KMS-11 (cell line): ENCODE measurements at regions not wholly inside any gene's neighbourhood (a gene's known extent, or its start where the extent isn't known, plus 50 kb on each side); places are given as distances from the start of the nearest gene placed in this dataset.

ENCODE experiments used
- H2AFZ ChIP-seq: fragments of 200-600 bp; sonication (generic); 2 replicates; pipeline ENCODE4 v1.6.1; 2016; ENCODE audit warnings: antibody characterized with exemption, mixed run types, low read depth
- H3K27ac ChIP-seq: fragments of 200-600 bp; sonication (generic); 2 replicates; pipeline ENCODE4 v1.6.1; 2016; ENCODE audit warnings: mild to moderate bottlenecking, mixed run types
- H3K27me3 ChIP-seq: fragments of 200-600 bp; sonication (generic); 2 replicates; pipeline ENCODE4 v1.6.1; 2017; ENCODE audit warnings: mild to moderate bottlenecking, low read depth, mixed run types, moderate library complexity; ENCODE audit not compliant: insufficient read depth
- H3K36me3 ChIP-seq: fragments of 200-600 bp; sonication (generic); 2 replicates; pipeline ENCODE4 v1.6.1; 2017; ENCODE audit warnings: mild to moderate bottlenecking, mixed run types; ENCODE audit not compliant: insufficient read depth
- H3K4me1 ChIP-seq: fragments of 200-600 bp; sonication (generic); 2 replicates; pipeline ENCODE4 v1.6.1; 2016; ENCODE audit warnings: mild to moderate bottlenecking, low read depth, mixed run types; ENCODE audit not compliant: poor library complexity, severe bottlenecking
- H3K4me2 ChIP-seq: fragments of 200-600 bp; sonication (generic); 2 replicates; pipeline ENCODE4 v1.7.0; 2016; ENCODE audit warnings: mild to moderate bottlenecking, mixed run types
- H3K4me3 ChIP-seq: fragments of 200-600 bp; sonication (generic); IDR thresholded peaks from 2 replicates; pipeline ENCODE4 v1.6.1; 2017; ENCODE audit warnings: low read depth, low read length, mixed read lengths; ENCODE audit not compliant: insufficient read depth
- H3K79me2 ChIP-seq: fragments of 200-600 bp; sonication (generic); 2 replicates; pipeline ENCODE4 v1.6.1; 2016; ENCODE audit warnings: low read depth, mixed run types; ENCODE audit not compliant: insufficient read depth
- H3K9ac ChIP-seq: fragments of 200-600 bp; sonication (generic); 2 replicates; pipeline ENCODE4 v1.6.1; 2016; ENCODE audit warnings: mild to moderate bottlenecking, mixed run types
- H4K20me1 ChIP-seq: fragments of 200-600 bp; sonication (generic); 2 replicates; pipeline ENCODE4 v1.6.1; 2016; ENCODE audit warnings: mild to moderate bottlenecking, mixed run types; ENCODE audit not compliant: insufficient read depth
- TF ChIP-seq, protein P1 (sequence below): fragments of 200-600 bp; sonication (generic); conservative IDR thresholded peaks from 2 replicates; pipeline ENCODE4 v1.6.1; 2017; ENCODE audit warnings: low read depth, mild to moderate bottlenecking, antibody characterized with exemption, low read length, moderate library complexity, mixed read lengths

- Histone ChIP-seq H4K20me1 (no peaks in the 10 kb centered on the region), H3K4me1 (peaks cover 23% of the 10 kb centered on the region), H3K27ac (peak overlapping the region; percentile 40), H3K27me3 (no peaks in the 10 kb centered on the region), H3K9ac (no peak overlapping the region; the same call in 1 of the 2 replicates), H3K4me3 (no peak overlapping the region), H3K79me2 (no peaks in the 10 kb centered on the region), H3K4me2 (peak overlapping the region; percentile 76), H3K36me3 (no peaks in the 10 kb centered on the region), H2AFZ (peak overlapping the region; percentile 72)
- TF ChIP-seq, protein P1, sequence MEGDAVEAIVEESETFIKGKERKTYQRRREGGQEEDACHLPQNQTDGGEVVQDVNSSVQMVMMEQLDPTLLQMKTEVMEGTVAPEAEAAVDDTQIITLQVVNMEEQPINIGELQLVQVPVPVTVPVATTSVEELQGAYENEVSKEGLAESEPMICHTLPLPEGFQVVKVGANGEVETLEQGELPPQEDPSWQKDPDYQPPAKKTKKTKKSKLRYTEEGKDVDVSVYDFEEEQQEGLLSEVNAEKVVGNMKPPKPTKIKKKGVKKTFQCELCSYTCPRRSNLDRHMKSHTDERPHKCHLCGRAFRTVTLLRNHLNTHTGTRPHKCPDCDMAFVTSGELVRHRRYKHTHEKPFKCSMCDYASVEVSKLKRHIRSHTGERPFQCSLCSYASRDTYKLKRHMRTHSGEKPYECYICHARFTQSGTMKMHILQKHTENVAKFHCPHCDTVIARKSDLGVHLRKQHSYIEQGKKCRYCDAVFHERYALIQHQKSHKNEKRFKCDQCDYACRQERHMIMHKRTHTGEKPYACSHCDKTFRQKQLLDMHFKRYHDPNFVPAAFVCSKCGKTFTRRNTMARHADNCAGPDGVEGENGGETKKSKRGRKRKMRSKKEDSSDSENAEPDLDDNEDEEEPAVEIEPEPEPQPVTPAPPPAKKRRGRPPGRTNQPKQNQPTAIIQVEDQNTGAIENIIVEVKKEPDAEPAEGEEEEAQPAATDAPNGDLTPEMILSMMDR, result no peak
Observed at GRCh38 chr5:89397096-89397495, 514.1 kb upstream of the MEF2C start.

DNA sequence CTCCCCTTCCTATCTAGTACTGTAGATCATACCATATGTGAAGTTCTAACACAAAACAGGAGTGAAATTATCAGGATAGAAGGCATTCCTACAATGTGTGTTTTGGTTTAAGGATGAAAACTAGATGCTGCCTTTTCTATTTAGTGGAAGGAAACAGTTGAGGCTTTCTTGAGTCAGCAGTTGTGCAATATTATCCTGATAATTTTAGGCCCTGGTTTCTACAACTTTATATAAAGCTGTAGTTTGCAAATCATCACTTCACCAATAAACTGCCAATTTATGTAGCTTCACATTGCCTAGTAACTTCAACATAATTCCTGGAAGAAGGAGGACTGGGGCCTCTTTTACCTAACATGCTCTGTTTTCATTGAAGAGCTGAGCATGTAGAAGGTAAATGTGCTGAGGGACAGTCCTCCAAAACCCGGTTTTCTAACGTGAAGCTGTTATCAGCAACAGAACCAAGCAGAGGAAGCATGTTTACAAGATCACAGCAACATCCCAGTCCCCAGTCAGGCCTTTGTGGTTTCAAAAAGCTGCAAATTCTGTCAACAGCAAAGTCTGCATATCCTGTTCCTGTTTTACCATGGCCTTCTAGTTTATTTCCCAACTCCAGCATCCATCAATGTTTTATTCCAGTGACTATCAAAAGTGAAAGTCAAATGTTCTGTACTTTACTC is 513.4 kb upstream of the MEF2C start:
- Histone ChIP-seq H3K4me2 (peak overlapping the region; percentile 76), H4K20me1 (no peaks in the 10 kb centered on the region), H3K36me3 (no peaks in the 10 kb centered on the region), H3K27ac (peak overlapping the region; percentile 40), H3K27me3 (no peaks in the 10 kb centered on the region), H3K4me1 (peaks cover 23% of the 10 kb centered on the region), H3K79me2 (no peaks in the 10 kb centered on the region), H2AFZ (peak overlapping the region; percentile 72), H3K9ac (peak overlapping the region; percentile 31; the same call in 1 of the 2 replicates), H3K4me3 (no peak overlapping the region)
- TF ChIP-seq, protein P1, result no peak

DNA sequence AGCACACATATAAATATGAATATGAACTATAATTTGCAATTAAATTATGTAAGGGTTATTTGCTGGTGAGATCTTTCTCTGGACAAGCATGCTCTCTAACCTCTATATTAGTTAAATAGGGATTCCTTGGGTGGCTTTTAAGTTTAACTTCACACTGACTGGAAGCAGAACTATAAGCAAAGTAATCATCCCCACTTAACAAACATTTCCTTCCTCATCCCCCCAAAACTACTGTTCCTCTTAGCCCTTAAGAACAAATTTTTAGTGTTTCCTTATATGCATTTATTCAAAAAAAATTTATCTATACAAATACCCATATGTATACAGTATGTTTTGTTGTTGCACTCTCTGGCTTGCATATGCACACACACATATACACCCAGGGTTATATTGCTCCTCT is 512.1 kb upstream of the MEF2C start:
- Histone ChIP-seq H3K27me3 (no peaks in the 10 kb centered on the region), H3K4me1 (peaks cover 23% of the 10 kb centered on the region), H3K4me3 (no peak overlapping the region), H3K79me2 (no peaks in the 10 kb centered on the region), H3K4me2 (no peak overlapping the region), H3K36me3 (no peaks in the 10 kb centered on the region), H3K9ac (no peak overlapping the region), H4K20me1 (no peaks in the 10 kb centered on the region), H2AFZ (no peak overlapping the region), H3K27ac (no peak overlapping the region)
- TF ChIP-seq, protein P1, result no peak

- Histone ChIP-seq H3K36me3 (no peaks in the 10 kb centered on the region), H3K4me3 (no peak overlapping the region), H3K79me2 (no peaks in the 10 kb centered on the region), H3K9ac (no peak overlapping the region), H2AFZ (no peak overlapping the region; the same call in 1 of the 2 replicates), H4K20me1 (no peaks in the 10 kb centered on the region), H3K4me2 (peak overlapping the region; percentile 12; the same call in 1 of the 2 replicates), H3K27ac (no peak overlapping the region), H3K27me3 (no peaks in the 10 kb centered on the region), H3K4me1 (peaks cover 16% of the 10 kb centered on the region)
- TF ChIP-seq, protein P1, result no peak
Observed at GRCh38 chr5:89388872-89389271, 505.9 kb upstream of the MEF2C start.
